Liver (tissue), 8 donors: ENCODE measurements at regions not wholly inside any gene's neighbourhood (a gene's known extent, or its start where the extent isn't known, plus 50 kb on each side); places are given as distances from the start of the nearest gene placed in this dataset.

Experiments
- DNase-seq: peaks from one replicate; pipeline ENCODE4 v3.0.0-alpha.2; 2017; ENCODE audit warnings: low spot score
- H3K27ac ChIP-seq, 2 donors: one replicate each; pipeline ENCODE4 v1.7.0; 2013; ENCODE audit warnings: inconsistent platforms in 2 of 2, low read length in 2 of 2, control low read depth in 1 of 2, low read depth in 1 of 2, mild to moderate bottlenecking in 1 of 2
- H3K27me3 ChIP-seq, 4 donors: one replicate each; pipeline versions ENCODE4 v1.6.1 to v1.7.0; 2013; ENCODE audit warnings: low read length in 3 of 4, inconsistent platforms in 1 of 4, mild to moderate bottlenecking in 1 of 4, moderate library complexity in 1 of 4; ENCODE audit not compliant: control insufficient read depth in 4 of 4, insufficient read depth in 4 of 4
- H3K36me3 ChIP-seq, 4 donors: one replicate each; pipeline versions ENCODE4 v1.6.1 to v1.7.0; 2013; ENCODE audit warnings: low read length in 3 of 4, mild to moderate bottlenecking in 3 of 4, low read depth in 1 of 4, moderate library complexity in 1 of 4; ENCODE audit not compliant: control insufficient read depth in 4 of 4, insufficient read depth in 3 of 4
- H3K4me1 ChIP-seq, 4 donors: one replicate each; pipeline versions ENCODE4 v1.6.1 to v1.7.0; 2013; ENCODE audit warnings: low read length in 3 of 4, mild to moderate bottlenecking in 3 of 4, moderate library complexity in 1 of 4; ENCODE audit not compliant: control insufficient read depth in 4 of 4, insufficient read depth in 4 of 4
- H3K4me3 ChIP-seq, 3 donors: one replicate each; pipeline versions ENCODE4 v1.6.1 to v1.7.0; 2013; ENCODE audit warnings: low read length in 3 of 3, control low read depth in 1 of 3, low read depth in 1 of 3, mild to moderate bottlenecking in 1 of 3
- H3K9ac ChIP-seq, 2 donors: one replicate each; pipeline ENCODE4 v1.7.0; 2013; ENCODE audit warnings: low read length in 2 of 2, mild to moderate bottlenecking in 2 of 2, moderate library complexity in 2 of 2, control low read depth in 1 of 2, low read depth in 1 of 2
- H3K9me3 ChIP-seq, 4 donors: one replicate each; pipeline versions ENCODE4 v1.6.1 to v1.7.0; 2013; ENCODE audit warnings: low read length in 3 of 4; ENCODE audit not compliant: control insufficient read depth in 4 of 4
- EGR1 ChIP-seq, 2 donors: IDR thresholded peaks; 2 replicates each; pipeline ENCODE4 v1.6.1; 2016 to 2018; ENCODE audit warnings: antibody characterized with exemption in 2 of 2, low read depth in 2 of 2
- GABPA ChIP-seq, 2 donors: IDR thresholded peaks in 1 of 2; conservative IDR thresholded peaks in 1 of 2; 2 replicates each; pipeline ENCODE4 v1.6.1; 2016; ENCODE audit warnings: antibody characterized with exemption in 2 of 2, mild to moderate bottlenecking in 1 of 2, moderate library complexity in 1 of 2
- HNF4A ChIP-seq, 2 donors: conservative IDR thresholded peaks; 2 replicates each; pipeline ENCODE4 v1.6.1; 2016; ENCODE audit warnings: antibody characterized with exemption in 2 of 2, mild to moderate bottlenecking in 2 of 2
- JUND ChIP-seq, 2 donors: IDR thresholded peaks; 2 replicates each; pipeline ENCODE4 v1.6.1; 2016; ENCODE audit warnings: antibody characterized with exemption in 2 of 2
- REST ChIP-seq: IDR thresholded peaks from 2 replicates; pipeline ENCODE4 v1.6.1; 2016; ENCODE audit warnings: antibody characterized with exemption, mild to moderate bottlenecking
- SP1 ChIP-seq: IDR thresholded peaks from 2 replicates; pipeline ENCODE4 v1.6.1; 2018; ENCODE audit warnings: antibody characterized with exemption, mild to moderate bottlenecking
- TAF1 ChIP-seq: conservative IDR thresholded peaks from 2 replicates; pipeline ENCODE4 v1.6.1; 2016; ENCODE audit warnings: antibody characterized with exemption, mild to moderate bottlenecking
- ZBTB33 ChIP-seq: IDR thresholded peaks from 2 replicates; pipeline ENCODE4 v1.6.1; 2016; ENCODE audit warnings: antibody characterized with exemption
- WGBS: extraction: QIAGEN DNeasy Blood & Tissue Kit; methylation state at CpG from one replicate; pipeline ENCODE4 v1.1.7; 2013; 5-methylcytosine and 5-hydroxymethylcytosine counted together
- TF ChIP-seq, protein P1 (sequence below): fragments of 150-350 bp; IDR thresholded peaks from 2 replicates; pipeline ENCODE4 v1.5.1; 2017; ENCODE audit warnings: improper control_type of control experiment, low read depth, low read length; ENCODE audit not compliant: missing input control
- donor health status: healthy.
- donor health status: healthy.
- donor health status: healthy.
- donor health status: healthy.
- donor health status: healthy.

GRCh38 chr4:177052211-177052934, 257.3 kb upstream of the NEIL3 start (continued):
- TF ChIP-seq REST (no peak), EGR1 (IDR thresholded peaks at IDR 0.05; ENCODE audit: low read depth in 2 of 2) (no peak)

- Histone ChIP-seq H3K36me3 (no peaks in the 10 kb centered on the region), H3K9ac (no peak overlapping the region), H3K27ac (no peak overlapping the region), H3K4me1 (no peaks in the 10 kb centered on the region), H3K4me3 (no peak overlapping the region), H3K9me3 (no peaks in the 10 kb centered on the region), H3K27me3 (no peaks in the 10 kb centered on the region)
- WGBS, result 62% methylated on average over 2 of the region's 2 CpGs
- TF ChIP-seq JUND (IDR thresholded peaks at IDR 0.05), result no peak
- TF ChIP-seq HNF4A (conservative IDR thresholded peaks at IDR 0.05), result no peak
- no peak for TF ChIP-seq REST
- no peak for TF ChIP-seq TAF1
- TF ChIP-seq, protein P1, sequence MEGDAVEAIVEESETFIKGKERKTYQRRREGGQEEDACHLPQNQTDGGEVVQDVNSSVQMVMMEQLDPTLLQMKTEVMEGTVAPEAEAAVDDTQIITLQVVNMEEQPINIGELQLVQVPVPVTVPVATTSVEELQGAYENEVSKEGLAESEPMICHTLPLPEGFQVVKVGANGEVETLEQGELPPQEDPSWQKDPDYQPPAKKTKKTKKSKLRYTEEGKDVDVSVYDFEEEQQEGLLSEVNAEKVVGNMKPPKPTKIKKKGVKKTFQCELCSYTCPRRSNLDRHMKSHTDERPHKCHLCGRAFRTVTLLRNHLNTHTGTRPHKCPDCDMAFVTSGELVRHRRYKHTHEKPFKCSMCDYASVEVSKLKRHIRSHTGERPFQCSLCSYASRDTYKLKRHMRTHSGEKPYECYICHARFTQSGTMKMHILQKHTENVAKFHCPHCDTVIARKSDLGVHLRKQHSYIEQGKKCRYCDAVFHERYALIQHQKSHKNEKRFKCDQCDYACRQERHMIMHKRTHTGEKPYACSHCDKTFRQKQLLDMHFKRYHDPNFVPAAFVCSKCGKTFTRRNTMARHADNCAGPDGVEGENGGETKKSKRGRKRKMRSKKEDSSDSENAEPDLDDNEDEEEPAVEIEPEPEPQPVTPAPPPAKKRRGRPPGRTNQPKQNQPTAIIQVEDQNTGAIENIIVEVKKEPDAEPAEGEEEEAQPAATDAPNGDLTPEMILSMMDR, result no peak
- no peak for TF ChIP-seq GABPA (IDR thresholded peaks at IDR 0.05 in 1 of 2, conservative IDR thresholded peaks at IDR 0.05 in 1 of 2)
- TF ChIP-seq SP1, result no peak
- no peak for TF ChIP-seq EGR1 (IDR thresholded peaks at IDR 0.05; ENCODE audit: low read depth in 2 of 2)
- TF ChIP-seq ZBTB33, result no peak
- DNase-seq, result no peak
Observed at GRCh38 chr4:177057186-177057585, 252.5 kb upstream of the NEIL3 start.
